ENCODE measurements at regions not wholly inside any gene's neighbourhood (a gene's known extent, or its start where the extent isn't known, plus 50 kb on each side); places are given as distances from the start of the nearest gene placed in this dataset.

DNA sequence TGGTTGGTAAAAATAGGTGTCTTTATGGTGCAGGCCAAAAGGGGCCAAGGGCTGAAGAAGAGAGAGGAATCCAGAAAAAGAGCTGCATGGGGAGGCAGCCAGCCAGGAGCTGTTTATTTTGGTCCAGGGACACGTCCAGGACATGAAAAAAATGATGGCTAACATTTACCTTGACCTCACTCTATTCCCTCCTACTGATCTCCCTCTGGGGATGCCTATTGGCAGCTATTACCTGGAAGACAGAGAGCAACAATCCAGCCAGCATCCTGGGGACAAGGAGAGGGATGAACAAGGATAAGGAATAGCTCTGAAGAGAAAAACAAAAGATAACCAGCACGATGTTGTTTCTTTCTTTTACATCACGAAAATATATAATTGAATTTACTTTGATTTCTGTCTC is 1599.6 kb downstream of the SLITRK5 start (continued):
- TF ChIP-seq ZNF280D (tag by site-specific recombination; IDR thresholded peaks at IDR 0.05) (no peak), ZNF555 (tag by site-specific recombination; conservative IDR thresholded peaks at IDR 0.05) (no peak), BCL6B (tag by site-specific recombination; IDR thresholded peaks at IDR 0.05) (no peak)

GRCh38 chr13:89279374-89279773 is 1608.2 kb downstream of the SLITRK5 start:
- POLR2A ChIA-PET, result no interaction called here
- TF ChIP-seq ZBTB21 (tag by site-specific recombination; IDR thresholded peaks at IDR 0.05) (no peak), ZNF843 (tag by site-specific recombination; IDR thresholded peaks at IDR 0.05) (no peak), KLF1 (tag by site-specific recombination; IDR thresholded peaks at IDR 0.05) (no peak), KLF9 (tag by site-specific recombination; IDR thresholded peaks at IDR 0.05; ENCODE audit: low read depth) (no peak), ZEB2 (tag by site-specific recombination; IDR thresholded peaks at IDR 0.05) (no peak), ZNF560 (tag by site-specific recombination; IDR thresholded peaks at IDR 0.05; ENCODE audit: borderline replicate concordance) (no peak), ELK4 (IDR thresholded peaks at IDR 0.05; ENCODE audit: borderline replicate concordance, low read depth, low read length) (no peak), ZNF645 (tag by site-specific recombination; IDR thresholded peaks at IDR 0.05) (no peak)
- TF ChIP-seq, protein P1, sequence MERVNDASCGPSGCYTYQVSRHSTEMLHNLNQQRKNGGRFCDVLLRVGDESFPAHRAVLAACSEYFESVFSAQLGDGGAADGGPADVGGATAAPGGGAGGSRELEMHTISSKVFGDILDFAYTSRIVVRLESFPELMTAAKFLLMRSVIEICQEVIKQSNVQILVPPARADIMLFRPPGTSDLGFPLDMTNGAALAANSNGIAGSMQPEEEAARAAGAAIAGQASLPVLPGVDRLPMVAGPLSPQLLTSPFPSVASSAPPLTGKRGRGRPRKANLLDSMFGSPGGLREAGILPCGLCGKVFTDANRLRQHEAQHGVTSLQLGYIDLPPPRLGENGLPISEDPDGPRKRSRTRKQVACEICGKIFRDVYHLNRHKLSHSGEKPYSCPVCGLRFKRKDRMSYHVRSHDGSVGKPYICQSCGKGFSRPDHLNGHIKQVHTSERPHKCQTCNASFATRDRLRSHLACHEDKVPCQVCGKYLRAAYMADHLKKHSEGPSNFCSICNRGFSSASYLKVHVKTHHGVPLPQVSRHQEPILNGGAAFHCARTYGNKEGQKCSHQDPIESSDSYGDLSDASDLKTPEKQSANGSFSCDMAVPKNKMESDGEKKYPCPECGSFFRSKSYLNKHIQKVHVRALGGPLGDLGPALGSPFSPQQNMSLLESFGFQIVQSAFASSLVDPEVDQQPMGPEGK (tag by site-specific recombination; IDR thresholded peaks at IDR 0.05), result no peak
- TF ChIP-seq, protein P2, sequence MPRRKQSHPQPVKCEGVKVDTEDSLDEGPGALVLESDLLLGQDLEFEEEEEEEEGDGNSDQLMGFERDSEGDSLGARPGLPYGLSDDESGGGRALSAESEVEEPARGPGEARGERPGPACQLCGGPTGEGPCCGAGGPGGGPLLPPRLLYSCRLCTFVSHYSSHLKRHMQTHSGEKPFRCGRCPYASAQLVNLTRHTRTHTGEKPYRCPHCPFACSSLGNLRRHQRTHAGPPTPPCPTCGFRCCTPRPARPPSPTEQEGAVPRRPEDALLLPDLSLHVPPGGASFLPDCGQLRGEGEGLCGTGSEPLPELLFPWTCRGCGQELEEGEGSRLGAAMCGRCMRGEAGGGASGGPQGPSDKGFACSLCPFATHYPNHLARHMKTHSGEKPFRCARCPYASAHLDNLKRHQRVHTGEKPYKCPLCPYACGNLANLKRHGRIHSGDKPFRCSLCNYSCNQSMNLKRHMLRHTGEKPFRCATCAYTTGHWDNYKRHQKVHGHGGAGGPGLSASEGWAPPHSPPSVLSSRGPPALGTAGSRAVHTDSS (tag by site-specific recombination; IDR thresholded peaks at IDR 0.05), result no peak
- Histone ChIP-seq H3K27ac (ENCODE audit: extremely low read depth, low read depth, low read length) (no peak overlapping the region), H3K4me3 (ENCODE audit: low read depth, low read length) (no peak overlapping the region), H3K4me1 (ENCODE audit: control insufficient read depth, insufficient read depth, low read length) (no peaks in the 10 kb centered on the region), H3K9me3 (ENCODE audit: control insufficient read depth, insufficient read depth, low read depth, low read length) (no peaks in the 10 kb centered on the region), H3K36me3 (ENCODE audit: control insufficient read depth in 2 of 2, insufficient read depth in 1 of 2, low read length in 2 of 2) (no peaks in the 10 kb centered on the region)
- CTCF ChIA-PET, result no interaction called here

GRCh38 chr13:89281331-89281730 is 1610.2 kb downstream of the SLITRK5 start:
- H3K36me3 ChIP-seq (ENCODE audit: control insufficient read depth in 2 of 2, insufficient read depth in 1 of 2, low read length in 2 of 2), result no peaks in the 10 kb centered on the region
- H3K4me3 ChIP-seq (ENCODE audit: low read depth, low read length), result no peak overlapping the region
- ChIA-PET POLR2A (no interaction called here), CTCF (no interaction called here)
- no peaks in the 10 kb centered on the region for H3K9me3 ChIP-seq (ENCODE audit: control insufficient read depth, insufficient read depth, low read depth, low read length)
- no peak overlapping the region for H3K27ac ChIP-seq (ENCODE audit: extremely low read depth, low read depth, low read length)
- no peaks in the 10 kb centered on the region for H3K4me1 ChIP-seq (ENCODE audit: control insufficient read depth, insufficient read depth, low read length)
- TF ChIP-seq ZSCAN5A (tag by site-specific recombination; IDR thresholded peaks at IDR 0.05), result no peak
- no peak for TF ChIP-seq OVOL3 (tag by site-specific recombination; IDR thresholded peaks at IDR 0.05)
- TF ChIP-seq HOXC10 (CRISPR knock-in tag; IDR thresholded peaks at IDR 0.05), result no peak
- TF ChIP-seq PRDM6 (tag by site-specific recombination; IDR thresholded peaks at IDR 0.05), result no peak
- TF ChIP-seq ZNF529 (tag by site-specific recombination; IDR thresholded peaks at IDR 0.05; ENCODE audit: insufficient replicate concordance), result no peak

Data from HEK293 (cell line).